ENCODE measurements at regions not wholly inside any gene's neighbourhood (a gene's known extent, or its start where the extent isn't known, plus 50 kb on each side); places are given as distances from the start of the nearest gene placed in this dataset.

GRCh38 chr9:135332516-135332915, 147.1 kb upstream of the PPP1R26 start:
- no CpG with 5 or more reads among the region's 3 CpGs for WGBS, 2 experiments (ENCODE audit: extremely low coverage in 2 of 2, insufficient read length in 1 of 2)
- Histone ChIP-seq H3K56ac (ENCODE audit: extremely low read depth, insufficient read depth, low read length) (no peak overlapping the region), H4K20me1 (ENCODE audit: insufficient read depth, low read length) (no peaks in the 10 kb centered on the region), H3K18ac (ENCODE audit: low read depth, low read length) (no peak overlapping the region), H3K9me3 (ENCODE audit: control insufficient read depth, insufficient read depth, low read length) (peaks cover 32% of the 10 kb centered on the region), H2BK5ac (ENCODE audit: low read depth, low read length, poor library complexity, severe bottlenecking) (no peak overlapping the region), H3K4me2 (ENCODE audit: low read depth, low read length) (no peak overlapping the region), H2BK120ac (ENCODE audit: low read depth, low read length) (no peak overlapping the region), H2AK5ac (ENCODE audit: low read depth, low read length) (no peak overlapping the region), H4K91ac (ENCODE audit: insufficient read depth, low read depth, low read length) (no peak overlapping the region), H2AFZ (replicated peaks; ENCODE audit: low read length, poor library complexity) (no peak overlapping the region), H2BK15ac (ENCODE audit: low read depth, low read length) (no peak overlapping the region), H3K27me3 (ENCODE audit: control insufficient read depth, insufficient read depth, low read length) (no peaks in the 10 kb centered on the region), H2AK9ac (replicated peaks; ENCODE audit: low read depth, low read length, poor library complexity) (no peak overlapping the region), H3K4ac (ENCODE audit: low read depth, low read length) (no peak overlapping the region), H4K5ac (ENCODE audit: low read depth, low read length) (no peak overlapping the region), H3K79me1 (ENCODE audit: low read depth in 1 of 2, low read length in 2 of 2) (no peaks in the 10 kb centered on the region), H3K36me3 (ENCODE audit: control insufficient read depth, insufficient read depth, low read length) (no peaks in the 10 kb centered on the region), H3K14ac (replicated peaks; ENCODE audit: low read depth, low read length) (no peak overlapping the region), H3K9ac (ENCODE audit: low read depth, low read length) (no peak overlapping the region), H3K27ac (ENCODE audit: insufficient read depth, low read length) (no peak overlapping the region), H4K8ac (ENCODE audit: low read depth in 2 of 2, low read length in 2 of 2) (no peak overlapping the region), H2BK20ac (ENCODE audit: low read depth, low read length) (no peak overlapping the region), H3K4me3 (ENCODE audit: insufficient read depth, low read depth, low read length) (no peak overlapping the region), H3K4me1 (ENCODE audit: control insufficient read depth, insufficient read depth, low read length) (no peaks in the 10 kb centered on the region), H3K23ac (ENCODE audit: low read depth, low read length) (no peak overlapping the region), H3K9me1 (ENCODE audit: insufficient read depth, low read length) (no peaks in the 10 kb centered on the region)
- TF ChIP-seq FOS (IDR thresholded peaks at IDR 0.05; ENCODE audit: low read depth, low read length), result no peak
- TF ChIP-seq BHLHE40 (IDR thresholded peaks at IDR 0.05; ENCODE audit: low read depth, low read length), result no peak
- TF ChIP-seq CHD1 (IDR thresholded peaks at IDR 0.05; ENCODE audit: low read depth, low read length), result no peak
- no peak for TF ChIP-seq RAD21 (IDR thresholded peaks at IDR 0.05; ENCODE audit: low read length)
- TF ChIP-seq CEBPB (IDR thresholded peaks at IDR 0.05; ENCODE audit: low read depth, low read length), result no peak
- TF ChIP-seq CTCF (conservative IDR thresholded peaks at IDR 0.05; ENCODE audit: low read depth, low read length), result no peak
- TF ChIP-seq NFE2L2 (IDR thresholded peaks at IDR 0.05; ENCODE audit: low read depth, low read length), result no peak
- no peak for TF ChIP-seq ELK1 (IDR thresholded peaks at IDR 0.05; ENCODE audit: borderline replicate concordance, low read depth, low read length)
- TF ChIP-seq MAFK (IDR thresholded peaks at IDR 0.05; ENCODE audit: low read depth, low read length), result no peak
- no peak for TF ChIP-seq POLR2A (IDR thresholded peaks at IDR 0.05; ENCODE audit: low read depth, low read length)
- dilution Hi-C loops (cut with HindIII; ENCODE audit: low sequenced_read_pairs, unreplicated experiment) (no loop called here), intact Hi-C loops (cut with micrococcal nuclease) (no loop called here), in situ Hi-C loops (cut with MboI; ENCODE audit: low sequenced_read_pairs) (no loop called here)
- no peak for DNase-seq
- ATAC-seq (ENCODE audit: low read depth), result no peak
- BruUV-seq (replicated peaks), result no TSS peak
- CTCF ChIA-PET, result no interaction called here
- POLR2A ChIA-PET (ENCODE audit: unreplicated experiment), result no interaction called here

Measured in IMR-90 (cell line).